Epithelial cell of esophagus (primary cell): ENCODE measurements at regions not wholly inside any gene's neighbourhood (a gene's known extent, or its start where the extent isn't known, plus 50 kb on each side); places are given as distances from the start of the nearest gene placed in this dataset.

Source experiments
- DNase-seq: peaks from one replicate; pipeline ENCODE4 v3.0.0; 2010; ENCODE audit warnings: low read depth
- H3K4me3 ChIP-seq: 2 replicates; pipeline ENCODE4 v1.5.1; 2011; ENCODE audit warnings: mild to moderate bottlenecking, low read length, control low read depth
- CTCF ChIP-seq: IDR thresholded peaks from 2 replicates; pipeline ENCODE4 v1.5.1; 2011; ENCODE audit warnings: low read depth, mild to moderate bottlenecking, low read length, control low read depth, inconsistent platforms; ENCODE audit not compliant: insufficient read depth; ENCODE audit errors: missing control alignments

- TF ChIP-seq CTCF, result no peak
- H3K4me3 ChIP-seq, result no peak overlapping the region
- no peak for DNase-seq
Measured at GRCh38 chr15:96108405-96108804, 222.1 kb upstream of the NR2F2 start.

DNA sequence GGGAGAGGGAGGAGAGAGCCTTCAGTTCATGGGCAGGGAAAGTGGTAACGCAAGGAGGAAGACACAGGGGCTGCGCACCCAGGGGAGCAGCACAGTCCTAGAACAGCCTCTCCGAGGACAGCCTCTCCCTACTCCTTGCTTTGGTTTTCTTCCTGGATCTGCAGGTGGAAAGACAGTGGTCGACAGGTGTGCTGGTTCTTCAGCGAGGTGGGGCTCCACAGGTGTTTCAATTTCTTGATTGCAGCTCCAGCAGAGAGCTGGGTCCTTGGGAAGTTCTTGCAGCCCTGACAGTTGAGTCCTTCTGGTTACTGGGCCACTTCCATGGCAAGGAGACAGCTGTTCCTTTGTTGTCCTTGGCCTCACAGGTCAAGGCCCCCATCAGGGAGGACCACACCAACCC, 220.7 kb upstream of the NR2F2 start:
- no peak overlapping the region for H3K4me3 ChIP-seq
- no peak for DNase-seq
- no peak for TF ChIP-seq CTCF

- DNase-seq, result no peak
- TF ChIP-seq CTCF, result no peak
- no peak overlapping the region for H3K4me3 ChIP-seq
Measured at GRCh38 chr15:96112018-96112417, 218.5 kb upstream of the NR2F2 start.

GRCh38 chr15:96115642-96116041, 214.9 kb upstream of the NR2F2 start:
- DNase-seq, result peak; percentile 30
- no peak for TF ChIP-seq CTCF
- no peak overlapping the region for H3K4me3 ChIP-seq

- no peak overlapping the region for H3K4me3 ChIP-seq
- no peak for DNase-seq
- no peak for TF ChIP-seq CTCF
Measured at GRCh38 chr15:96117270-96117669, 213.2 kb upstream of the NR2F2 start.

DNA sequence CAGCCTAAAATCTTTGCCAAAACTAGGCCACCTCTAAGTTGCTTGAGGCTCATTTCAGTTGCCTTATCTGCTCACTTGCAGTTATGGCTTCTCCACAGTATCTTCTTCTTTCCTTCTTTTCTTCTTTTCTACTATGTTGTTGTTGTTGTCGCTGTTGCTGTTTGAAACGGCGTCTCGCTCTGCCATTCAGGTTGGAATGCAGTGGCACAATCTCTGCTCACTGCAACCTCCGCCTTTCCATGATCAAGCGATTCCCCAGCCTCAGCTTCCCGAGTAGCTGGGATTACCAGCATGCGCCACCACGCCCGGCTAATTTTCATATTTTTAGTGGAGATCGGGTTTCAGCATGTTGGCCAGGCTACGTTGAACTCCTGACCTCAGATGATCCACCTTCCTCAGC, 210.8 kb upstream of the NR2F2 start:
- TF ChIP-seq CTCF, result no peak
- no peak overlapping the region for H3K4me3 ChIP-seq
- no peak for DNase-seq

DNA sequence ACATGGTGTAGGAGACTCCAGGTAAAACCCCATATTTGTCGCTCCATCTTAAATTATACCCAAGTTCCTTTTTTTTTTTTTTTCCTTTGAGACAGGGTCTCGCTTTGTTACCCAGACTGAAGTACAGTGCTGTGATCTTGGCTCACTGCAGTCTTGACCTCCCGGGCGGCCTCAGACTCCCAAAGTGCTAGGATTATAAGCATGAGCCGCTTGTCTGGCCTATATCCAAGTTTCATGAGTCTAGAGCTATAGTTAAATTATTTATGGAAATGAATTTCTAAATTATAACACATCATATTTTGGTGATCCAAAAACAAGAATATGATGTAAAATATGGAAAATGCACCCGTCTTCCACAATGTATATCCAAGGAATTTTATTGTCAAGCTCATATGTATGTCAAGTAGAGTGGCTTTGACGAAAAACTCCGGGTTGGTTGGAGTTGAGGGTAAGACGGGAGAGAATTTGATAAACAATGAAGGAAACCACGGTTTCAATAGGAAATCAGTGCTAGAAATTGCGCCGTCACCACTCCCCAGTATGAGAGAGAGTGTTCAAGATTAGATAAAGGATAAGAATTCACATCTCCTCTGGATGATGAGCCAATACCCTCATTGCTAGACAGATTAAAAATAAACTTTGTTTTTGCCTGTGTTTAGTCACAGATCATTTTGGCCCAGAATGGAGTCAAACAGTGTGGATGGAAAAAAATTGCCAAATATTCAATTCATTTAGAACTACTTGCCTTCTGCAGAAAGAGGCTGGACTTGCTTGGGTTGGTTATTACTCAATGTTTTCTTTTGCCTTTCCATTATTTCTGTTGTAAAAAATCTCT, 209.2 kb upstream of the NR2F2 start:
- no peak for TF ChIP-seq CTCF
- no peak for DNase-seq
- no peak overlapping the region for H3K4me3 ChIP-seq
